ENCODE measurements at regions not wholly inside any gene's neighbourhood (a gene's known extent, or its start where the extent isn't known, plus 50 kb on each side); places are given as distances from the start of the nearest gene placed in this dataset.

DNA sequence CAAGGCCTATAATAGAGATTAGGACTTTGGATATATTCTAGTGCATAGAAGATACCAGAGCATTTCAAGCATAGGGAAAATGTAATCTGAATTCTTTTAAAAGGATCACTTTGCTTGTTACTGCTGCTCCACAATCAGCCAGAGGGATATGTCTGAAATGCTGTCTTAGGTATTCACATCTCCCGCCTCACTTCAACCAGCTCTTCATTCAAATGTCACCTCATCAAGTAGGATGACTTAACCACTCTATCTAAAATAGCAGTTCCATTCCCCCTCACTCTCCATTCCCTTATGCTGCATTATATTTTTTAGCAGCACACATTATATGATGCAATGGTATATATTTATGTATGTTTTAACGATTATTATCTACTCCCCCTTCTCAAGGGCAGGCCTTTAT is 500.3 kb upstream of the GRIA1 start:
- H3K4me1 ChIP-seq (replicated peaks): no peaks in the 10 kb centered on the region
- TF ChIP-seq, protein P1, sequence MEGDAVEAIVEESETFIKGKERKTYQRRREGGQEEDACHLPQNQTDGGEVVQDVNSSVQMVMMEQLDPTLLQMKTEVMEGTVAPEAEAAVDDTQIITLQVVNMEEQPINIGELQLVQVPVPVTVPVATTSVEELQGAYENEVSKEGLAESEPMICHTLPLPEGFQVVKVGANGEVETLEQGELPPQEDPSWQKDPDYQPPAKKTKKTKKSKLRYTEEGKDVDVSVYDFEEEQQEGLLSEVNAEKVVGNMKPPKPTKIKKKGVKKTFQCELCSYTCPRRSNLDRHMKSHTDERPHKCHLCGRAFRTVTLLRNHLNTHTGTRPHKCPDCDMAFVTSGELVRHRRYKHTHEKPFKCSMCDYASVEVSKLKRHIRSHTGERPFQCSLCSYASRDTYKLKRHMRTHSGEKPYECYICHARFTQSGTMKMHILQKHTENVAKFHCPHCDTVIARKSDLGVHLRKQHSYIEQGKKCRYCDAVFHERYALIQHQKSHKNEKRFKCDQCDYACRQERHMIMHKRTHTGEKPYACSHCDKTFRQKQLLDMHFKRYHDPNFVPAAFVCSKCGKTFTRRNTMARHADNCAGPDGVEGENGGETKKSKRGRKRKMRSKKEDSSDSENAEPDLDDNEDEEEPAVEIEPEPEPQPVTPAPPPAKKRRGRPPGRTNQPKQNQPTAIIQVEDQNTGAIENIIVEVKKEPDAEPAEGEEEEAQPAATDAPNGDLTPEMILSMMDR (IDR thresholded peaks at IDR 0.05): no peak
- TF ChIP-seq POLR2A (IDR thresholded peaks at IDR 0.05): no peak
- TF ChIP-seq POLR2AphosphoS5 (IDR thresholded peaks at IDR 0.05): no peak
- no peak overlapping the region for H3K27ac ChIP-seq
- no peaks in the 10 kb centered on the region for H3K27me3 ChIP-seq (replicated peaks; ENCODE audit: insufficient read depth)
- no peak for DNase-seq (ENCODE audit: low spot score)
- H3K4me3 ChIP-seq: no peak overlapping the region
- intact Hi-C loops (cut with DNase I): no loop called here
- WGBS: 92% methylated on average over 2 of the region's 2 CpGs
- H3K9me3 ChIP-seq: no peaks in the 10 kb centered on the region
- no peaks in the 10 kb centered on the region for H3K36me3 ChIP-seq

GRCh38 chr5:152990649-152991048 is 499.8 kb upstream of the GRIA1 start:
- intact Hi-C loops (cut with DNase I): no loop called here
- no peak for DNase-seq (ENCODE audit: low spot score)
- WGBS: 77% methylated on average over 2 of the region's 2 CpGs

GRCh38 chr5:152994033-152994680 is 496.3 kb upstream of the GRIA1 start:
- Histone ChIP-seq H3K36me3 (no peaks in the 10 kb centered on the region), H3K9me3 (no peaks in the 10 kb centered on the region), H3K4me1 (replicated peaks) (no peaks in the 10 kb centered on the region), H3K4me3 (no peak overlapping the region), H3K27ac (no peak overlapping the region), H3K27me3 (replicated peaks; ENCODE audit: insufficient read depth) (no peaks in the 10 kb centered on the region)
- 61% methylated on average over 5 of the region's 5 CpGs for WGBS
- no peak for TF ChIP-seq POLR2A (IDR thresholded peaks at IDR 0.05)
- TF ChIP-seq, protein P1 (IDR thresholded peaks at IDR 0.05): no peak
- intact Hi-C loops (cut with DNase I): no loop called here
- DNase-seq (ENCODE audit: low spot score): no peak

More at GRCh38 chr5:152990649-152991048, 499.8 kb upstream of the GRIA1 start:
- Histone ChIP-seq H3K27me3 (replicated peaks; ENCODE audit: insufficient read depth) (no peaks in the 10 kb centered on the region), H3K4me1 (replicated peaks) (no peaks in the 10 kb centered on the region), H3K36me3 (no peaks in the 10 kb centered on the region), H3K4me3 (no peak overlapping the region), H3K27ac (no peak overlapping the region), H3K9me3 (no peaks in the 10 kb centered on the region)
- TF ChIP-seq, protein P1 (IDR thresholded peaks at IDR 0.05): no peak
- TF ChIP-seq POLR2AphosphoS5 (IDR thresholded peaks at IDR 0.05): no peak
- no peak for TF ChIP-seq POLR2A (IDR thresholded peaks at IDR 0.05)

- TF ChIP-seq POLR2AphosphoS5 (IDR thresholded peaks at IDR 0.05) (no peak), POLR2A (IDR thresholded peaks at IDR 0.05) (no peak)
- TF ChIP-seq, protein P1 (IDR thresholded peaks at IDR 0.05): no peak
- intact Hi-C loops (cut with DNase I): no loop called here
- Histone ChIP-seq H3K27me3 (replicated peaks; ENCODE audit: insufficient read depth) (no peaks in the 10 kb centered on the region), H3K4me3 (no peak overlapping the region), H3K36me3 (no peaks in the 10 kb centered on the region), H3K9me3 (no peaks in the 10 kb centered on the region), H3K4me1 (replicated peaks) (no peaks in the 10 kb centered on the region), H3K27ac (no peak overlapping the region)
- WGBS: 72% methylated on average over 1 of the region's 1 CpG
- no peak for DNase-seq (ENCODE audit: low spot score)
Measured at GRCh38 chr5:152995214-152995725, 495.2 kb upstream of the GRIA1 start.

- WGBS: 94% methylated on average over 2 of the region's 2 CpGs
- Histone ChIP-seq H3K27ac (no peak overlapping the region), H3K9me3 (no peaks in the 10 kb centered on the region), H3K4me3 (no peak overlapping the region), H3K4me1 (replicated peaks) (no peaks in the 10 kb centered on the region), H3K27me3 (replicated peaks; ENCODE audit: insufficient read depth) (no peaks in the 10 kb centered on the region), H3K36me3 (no peaks in the 10 kb centered on the region)
- TF ChIP-seq POLR2A (IDR thresholded peaks at IDR 0.05) (no peak), POLR2AphosphoS5 (IDR thresholded peaks at IDR 0.05) (no peak)
- TF ChIP-seq, protein P1 (IDR thresholded peaks at IDR 0.05): no peak
- no peak for DNase-seq (ENCODE audit: low spot score)
- intact Hi-C loops (cut with DNase I): no loop called here
Measured at GRCh38 chr5:153005711-153006110, 484.8 kb upstream of the GRIA1 start.
